Inferior parietal cortex (tissue), 1 donor: ENCODE measurements at regions not wholly inside any gene's neighbourhood (a gene's known extent, or its start where the extent isn't known, plus 50 kb on each side); places are given as distances from the start of the nearest gene placed in this dataset.
"Not testable (repeated sequence)": the region's sequence is repeated elsewhere in the genome, so short reads cannot be mapped to it uniquely, and the experiment has no call there.

ENCODE experiments used
- DNase-seq: peaks from one replicate; pipeline ENCODE4 v3.0.0-alpha.2; 2016; ENCODE audit errors: extremely low spot score

DNA sequence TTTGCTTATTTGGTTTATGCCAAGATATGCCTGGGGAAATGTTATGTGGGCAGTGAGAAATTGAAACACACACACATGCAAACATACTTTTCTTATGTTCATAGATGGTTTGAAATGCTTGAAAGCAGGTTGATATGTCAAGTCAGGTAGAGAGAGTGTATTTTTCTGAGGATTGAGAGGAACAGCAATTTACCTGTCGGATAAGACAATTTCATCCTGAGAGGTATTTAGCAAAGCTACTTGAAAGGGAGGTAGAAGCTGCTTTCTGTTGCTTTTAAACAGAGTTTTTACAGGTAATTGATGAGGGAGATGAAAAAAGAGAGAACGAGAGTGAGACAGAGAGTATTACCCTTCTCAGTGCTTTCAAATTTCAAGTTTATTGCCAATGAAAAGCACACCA lies 854.3 kb downstream of the CDH8 start:
- DNase-seq, result no peak

- DNase-seq, result no peak
These were observed 856.7 kb downstream of the CDH8 start for GRCh38 chr16:61179561-61179960.

DNA sequence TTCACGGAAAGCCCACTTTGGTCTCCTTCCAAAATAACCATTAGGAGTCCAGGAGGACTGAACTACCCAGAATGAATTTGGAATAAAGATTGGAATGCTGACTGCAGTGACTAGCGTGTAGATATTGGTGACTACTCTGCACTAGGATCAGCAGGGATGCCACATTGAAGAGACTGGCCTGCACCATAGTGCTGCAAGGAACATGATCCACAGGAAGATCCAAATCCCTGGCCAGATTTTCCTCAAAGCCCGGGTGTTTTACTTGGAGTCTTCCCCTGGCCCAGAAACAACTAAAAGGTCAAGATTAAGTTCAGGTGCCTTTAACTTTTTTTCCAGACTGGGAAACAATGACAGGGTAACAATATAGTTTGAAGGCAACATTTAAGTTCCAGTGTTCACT lies 870.4 kb downstream of the CDH8 start:
- no peak for DNase-seq

- DNase-seq, result no peak
These were observed 885.9 kb downstream of the CDH8 start for GRCh38 chr16:61150351-61150750.

- DNase-seq, result no peak
These were observed 886.5 kb downstream of the CDH8 start for GRCh38 chr16:61149709-61150108.

DNA sequence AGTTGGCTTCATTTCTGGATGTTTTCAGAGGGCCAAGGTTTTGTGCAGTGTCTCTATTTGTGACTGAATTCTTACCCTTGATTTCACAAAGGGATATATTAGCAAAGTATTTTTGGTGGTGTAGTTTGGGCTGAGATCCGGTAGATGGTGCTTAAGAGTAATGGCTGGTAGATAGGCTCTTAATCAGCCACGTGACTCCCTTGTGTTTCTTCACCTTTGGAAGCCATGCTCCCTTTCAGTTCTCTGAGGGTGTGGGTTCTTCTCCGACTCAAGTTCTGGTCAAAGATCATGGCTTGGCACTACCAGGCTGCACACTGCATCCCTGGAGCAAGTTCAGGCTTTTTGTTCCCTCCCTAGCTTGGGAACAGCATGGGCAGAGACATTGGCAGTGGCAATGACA lies 887.3 kb downstream of the CDH8 start:
- no peak for DNase-seq

DNA sequence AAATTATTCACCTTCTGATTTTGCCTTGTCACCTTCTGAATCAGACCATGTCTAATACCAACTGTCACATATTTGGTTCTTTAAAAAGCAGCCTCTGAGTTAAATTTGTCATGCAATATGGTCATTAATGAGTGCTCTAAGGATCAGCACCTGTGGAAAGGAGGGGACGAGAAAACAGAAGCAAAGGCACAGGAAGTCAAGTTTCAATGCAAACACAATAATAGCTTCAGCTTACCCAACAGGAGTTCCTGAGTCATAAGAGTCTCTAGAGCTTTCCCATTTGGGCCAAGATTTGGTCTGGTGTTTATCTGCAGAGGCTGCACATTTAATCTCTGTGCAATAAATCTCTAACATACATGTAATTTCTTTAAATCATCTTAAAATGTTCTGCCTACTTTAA lies 889.8 kb downstream of the CDH8 start:
- no peak for DNase-seq

GRCh38 chr16:61131447-61131846 lies 904.8 kb downstream of the CDH8 start:
- DNase-seq, result no peak

GRCh38 chr16:61128545-61129323 lies 907.5 kb downstream of the CDH8 start:
- DNase-seq, result no peak

- DNase-seq, result no peak
These were observed 930.7 kb downstream of the CDH8 start for GRCh38 chr16:61105544-61105943.

DNA sequence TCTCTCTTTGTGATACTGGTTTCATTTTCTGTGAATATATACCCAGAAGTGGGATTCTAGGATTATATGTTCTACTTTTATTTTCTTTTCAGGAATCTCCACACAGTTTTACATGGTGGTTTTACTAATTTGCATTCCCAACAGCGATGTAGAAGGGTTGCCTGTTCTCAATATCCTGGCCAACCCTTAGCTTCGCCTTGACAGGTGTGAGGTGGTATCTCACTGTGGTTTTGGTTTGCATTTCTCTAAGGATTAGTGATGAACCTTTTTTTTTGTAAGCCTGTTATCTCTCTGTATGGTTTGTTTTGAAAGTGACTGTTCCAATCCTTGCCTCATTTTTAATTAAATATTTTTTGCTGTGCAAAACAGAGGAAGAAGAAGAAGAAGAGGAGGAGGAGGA lies 937.7 kb downstream of the CDH8 start:
- DNase-seq, result no peak

DNA sequence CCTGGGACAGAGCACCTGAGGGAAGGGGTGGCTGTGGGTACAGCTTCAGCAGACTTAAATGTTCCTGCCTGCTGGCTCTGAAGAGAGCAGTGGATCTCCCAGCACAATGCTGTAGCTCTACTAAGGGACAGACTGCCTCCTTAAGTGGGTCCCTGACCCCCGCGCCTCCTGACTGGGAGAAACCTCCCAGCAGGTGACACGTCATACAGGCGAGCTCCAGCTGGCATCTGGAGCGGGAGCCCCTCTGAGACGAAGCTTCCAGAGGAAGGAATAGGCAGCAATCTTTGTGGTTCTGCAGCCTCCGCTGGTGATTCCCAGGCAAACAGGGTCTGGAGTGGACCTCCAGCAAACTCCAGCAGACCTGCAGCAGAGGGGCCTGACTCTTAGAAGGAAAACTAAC lies 944.9 kb downstream of the CDH8 start:
- DNase-seq, result not testable (repeated sequence)

DNA sequence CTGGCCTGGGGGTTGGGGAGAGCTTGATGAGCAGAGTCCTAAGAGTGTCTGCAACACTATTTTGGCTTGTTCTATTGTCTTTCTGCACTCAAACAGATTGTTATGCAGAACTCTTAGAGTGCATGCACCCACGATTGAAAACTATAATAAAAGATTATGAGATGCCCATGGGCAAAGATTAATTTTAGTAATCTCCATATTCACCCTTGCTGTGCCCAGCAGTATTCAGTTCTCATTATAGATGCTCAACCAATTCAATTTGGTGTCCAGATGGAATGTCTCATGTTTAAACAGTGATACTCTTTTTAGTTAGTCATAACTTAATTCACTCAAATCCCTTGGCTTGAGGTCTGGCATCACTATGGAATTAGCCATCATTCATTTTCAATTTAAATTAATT lies 952.5 kb downstream of the CDH8 start:
- DNase-seq, result no peak

DNA sequence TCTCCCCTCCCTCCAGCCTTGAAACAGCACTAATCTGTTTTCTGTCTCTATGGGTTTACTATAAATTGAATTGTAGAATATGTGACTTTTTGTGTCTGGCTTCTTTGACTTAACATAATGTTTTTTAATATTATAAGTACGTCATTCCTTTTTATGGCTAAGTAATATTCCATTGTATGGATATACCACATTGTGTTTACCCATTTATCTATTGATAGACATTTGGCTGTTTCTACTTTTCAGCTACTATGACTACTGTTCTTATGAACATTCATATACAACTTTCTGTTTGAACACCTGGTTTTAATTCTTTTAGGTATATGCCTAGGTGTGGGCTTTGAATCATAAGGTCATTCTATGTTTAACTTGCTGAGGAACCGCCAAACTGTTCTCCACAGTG lies 961.9 kb downstream of the CDH8 start:
- DNase-seq, result no peak

DNA sequence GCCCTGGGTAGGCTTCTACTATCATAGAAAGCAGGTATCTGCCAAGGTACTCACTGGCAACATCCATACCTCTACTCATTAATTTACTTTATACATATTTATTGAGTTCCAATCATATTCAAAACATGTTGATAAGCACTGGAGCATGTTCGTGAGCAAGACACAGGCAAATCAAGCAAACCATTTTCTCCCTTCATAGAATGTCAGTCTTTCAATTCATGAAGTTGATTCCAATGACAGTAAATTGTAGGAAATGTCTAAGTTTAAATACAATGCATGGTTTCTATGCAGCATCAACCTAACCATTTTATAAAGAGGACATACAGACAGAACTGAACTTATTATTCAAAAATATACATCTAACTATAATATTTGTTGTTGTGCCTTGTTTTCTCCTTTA lies 978.6 kb downstream of the CDH8 start:
- no peak for DNase-seq

DNA sequence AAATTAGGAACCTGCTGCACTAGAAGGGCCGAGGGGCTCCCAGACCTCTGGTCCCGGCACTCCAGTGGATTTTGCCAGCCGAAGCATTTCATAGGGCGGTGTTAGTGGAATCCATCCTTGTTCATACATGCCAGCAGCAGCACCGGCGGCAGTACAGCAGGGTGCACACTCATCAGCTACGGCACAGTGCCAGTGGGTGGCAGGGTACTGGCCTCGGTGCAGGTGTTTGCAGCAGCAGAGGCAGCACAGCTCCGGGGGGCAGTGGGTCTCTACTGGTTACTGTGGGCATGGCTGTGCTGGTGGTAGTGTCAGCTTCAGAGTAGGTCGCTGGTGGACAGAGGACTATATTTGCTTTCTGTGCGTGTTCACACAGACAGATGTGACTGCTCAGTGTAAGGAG lies 985.7 kb downstream of the CDH8 start:
- DNase-seq, result no peak

GRCh38 chr16:61045931-61046330 lies 990.3 kb downstream of the CDH8 start:
- DNase-seq, result no peak

GRCh38 chr16:61042737-61043136 lies 993.5 kb downstream of the CDH8 start:
- no peak for DNase-seq

DNA sequence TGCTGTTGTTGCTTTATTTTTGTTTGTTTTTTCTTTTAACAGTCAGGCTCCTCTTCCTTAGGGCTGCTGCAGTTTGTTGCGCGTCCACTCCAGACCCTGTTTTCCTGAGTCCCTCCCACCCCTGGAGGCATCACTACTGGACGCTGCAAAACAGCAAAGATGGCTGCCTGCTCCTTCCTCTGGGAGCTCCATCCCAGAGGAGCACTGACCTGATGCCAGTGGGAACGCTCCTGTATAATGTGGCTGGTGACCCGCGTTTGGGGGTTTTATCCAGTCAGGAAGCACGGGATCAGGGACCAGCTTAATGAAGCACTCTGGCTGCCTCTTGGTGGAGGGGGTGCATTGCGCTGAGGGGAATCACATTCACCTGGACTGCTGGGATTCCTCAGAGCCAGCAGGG lies 1005.6 kb downstream of the CDH8 start:
- DNase-seq, result no peak

DNA sequence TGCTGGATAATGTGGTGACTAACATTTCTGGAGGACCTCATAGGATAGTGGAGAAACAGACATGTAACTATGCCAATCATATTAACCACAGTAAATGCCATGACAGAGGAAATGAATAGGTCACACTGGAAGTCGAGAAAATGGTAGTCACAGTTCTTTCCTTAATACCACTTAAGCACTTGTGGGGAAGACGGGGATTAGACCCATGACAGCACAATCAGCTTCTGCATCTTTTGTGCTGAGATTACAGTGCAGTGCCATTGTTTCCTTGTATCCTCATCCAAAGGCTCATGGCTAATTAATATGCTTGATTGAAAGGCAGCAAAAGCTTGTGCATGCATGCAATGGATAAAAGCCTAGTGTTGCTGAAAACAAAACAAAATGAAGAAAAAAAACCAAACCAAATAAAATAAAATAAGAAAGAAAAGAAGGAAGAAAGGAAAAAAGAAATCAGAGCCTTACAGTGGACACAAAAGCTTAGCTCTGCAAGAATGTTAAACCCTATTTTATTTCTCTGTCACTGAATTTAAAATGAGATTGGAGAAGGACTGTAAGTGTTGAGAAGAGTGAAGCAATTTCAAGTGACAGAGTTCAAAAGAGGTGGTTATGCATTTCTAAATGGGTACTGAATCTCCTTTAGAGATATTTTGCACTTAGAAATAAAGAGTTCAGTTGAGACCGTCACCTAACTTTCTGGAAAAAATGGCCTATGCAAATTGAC lies 1011.9 kb downstream of the CDH8 start:
- no peak for DNase-seq

DNA sequence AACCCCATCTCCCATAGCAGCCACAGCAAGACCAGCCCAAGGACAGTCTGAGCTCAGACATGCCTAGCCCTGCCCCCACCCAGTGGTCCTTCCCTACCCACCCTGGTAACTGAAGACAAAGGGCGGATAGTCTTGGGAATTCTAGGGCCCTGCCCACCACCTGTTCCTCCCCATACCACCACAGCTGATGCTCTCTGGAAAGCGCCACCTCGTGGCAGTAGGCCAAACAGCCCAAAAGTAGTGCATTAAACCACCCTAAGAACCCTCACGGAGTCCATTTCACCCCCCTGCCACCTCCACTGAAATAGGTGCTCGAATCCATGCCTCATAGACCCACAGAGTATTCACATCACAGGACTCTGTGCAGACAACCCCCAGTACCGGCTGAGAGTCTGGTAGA lies 1021.4 kb downstream of the CDH8 start:
- DNase-seq, result no peak

- DNase-seq, result no peak
These were observed 1028.5 kb downstream of the CDH8 start for GRCh38 chr16:61007694-61008093.

GRCh38 chr16:61005952-61006351 lies 1030.3 kb downstream of the CDH8 start:
- DNase-seq, result no peak
